HepG2 (cell line): ENCODE measurements at regions not wholly inside any gene's neighbourhood (a gene's known extent, or its start where the extent isn't known, plus 50 kb on each side); places are given as distances from the start of the nearest gene placed in this dataset.

Experiments used
- CC2D1A ChIP-seq: sonication (generic); formaldehyde crosslinking; IDR thresholded peaks from 2 replicates; pipeline ENCODE4 v1.8.1; 2023; ENCODE audit warnings: mild to moderate bottlenecking, missing genetic modification reagents
- HCFC1 ChIP-seq: fragments of 150-350 bp; IDR thresholded peaks from 2 replicates; pipeline ENCODE4 v1.6.1; 2014; ENCODE audit warnings: low read depth, low read length
- HOXA9 ChIP-seq: sonication (generic); formaldehyde crosslinking; IDR thresholded peaks from 2 replicates; pipeline ENCODE4 v1.8.1; 2022; ENCODE audit warnings: missing genetic modification reagents, mild to moderate bottlenecking, moderate library complexity, borderline replicate concordance
- IRF2 ChIP-seq: IDR thresholded peaks from 2 replicates; pipeline ENCODE4 v1.6.1; 2018; ENCODE audit warnings: missing genetic modification reagents, missing compliant biosample characterization
- NCOA2 ChIP-seq: sonication (generic); formaldehyde crosslinking; IDR thresholded peaks from 2 replicates; pipeline ENCODE4 v1.8.0; 2022; ENCODE audit warnings: inconsistent platforms
- STAT5B ChIP-seq: sonication (generic); formaldehyde crosslinking; IDR thresholded peaks from 2 replicates; pipeline ENCODE4 v1.4.0; 2020; ENCODE audit warnings: missing genetic modification reagents
- TCF7L2 ChIP-seq: IDR thresholded peaks from 2 replicates; pipeline ENCODE4 v1.6.1; 2011; ENCODE audit warnings: mild to moderate bottlenecking, low read depth, low read length, moderate library complexity
- TEAD3 ChIP-seq: optimal IDR thresholded peaks from 2 replicates; pipeline ENCODE3; 2016; ENCODE audit warnings: borderline replicate concordance
- ZNF12 ChIP-seq: sonication (generic); formaldehyde crosslinking; IDR thresholded peaks from 2 replicates; pipeline ENCODE4 v1.5.0; 2020; ENCODE audit warnings: missing genetic modification reagents
- ZNF180 ChIP-seq: sonication (generic); formaldehyde crosslinking; IDR thresholded peaks from 2 replicates; pipeline ENCODE4 v1.4.0; 2020; ENCODE audit warnings: low read depth, missing genetic modification reagents, borderline replicate concordance
- TF ChIP-seq, protein P1 (sequence below): sonication (generic); formaldehyde crosslinking; IDR thresholded peaks from 2 replicates; pipeline ENCODE4 v1.4.0; 2020; ENCODE audit warnings: missing genetic modification reagents
- TF ChIP-seq, protein P2 (sequence below): sonication (generic); formaldehyde crosslinking; conservative IDR thresholded peaks from 2 replicates; pipeline ENCODE4 v1.5.0; 2020; ENCODE audit warnings: missing genetic modification reagents
- TF ChIP-seq, protein P3 (sequence below): sonication (generic); formaldehyde crosslinking; IDR thresholded peaks from 2 replicates; pipeline ENCODE4 v1.9.0; 2021; ENCODE audit warnings: missing genetic modification reagents, borderline replicate concordance
- TF ChIP-seq, protein P4 (sequence below): sonication (generic); formaldehyde crosslinking; IDR thresholded peaks from 2 replicates; pipeline ENCODE4 v1.4.0; 2020; ENCODE audit warnings: missing genetic modification reagents

DNA sequence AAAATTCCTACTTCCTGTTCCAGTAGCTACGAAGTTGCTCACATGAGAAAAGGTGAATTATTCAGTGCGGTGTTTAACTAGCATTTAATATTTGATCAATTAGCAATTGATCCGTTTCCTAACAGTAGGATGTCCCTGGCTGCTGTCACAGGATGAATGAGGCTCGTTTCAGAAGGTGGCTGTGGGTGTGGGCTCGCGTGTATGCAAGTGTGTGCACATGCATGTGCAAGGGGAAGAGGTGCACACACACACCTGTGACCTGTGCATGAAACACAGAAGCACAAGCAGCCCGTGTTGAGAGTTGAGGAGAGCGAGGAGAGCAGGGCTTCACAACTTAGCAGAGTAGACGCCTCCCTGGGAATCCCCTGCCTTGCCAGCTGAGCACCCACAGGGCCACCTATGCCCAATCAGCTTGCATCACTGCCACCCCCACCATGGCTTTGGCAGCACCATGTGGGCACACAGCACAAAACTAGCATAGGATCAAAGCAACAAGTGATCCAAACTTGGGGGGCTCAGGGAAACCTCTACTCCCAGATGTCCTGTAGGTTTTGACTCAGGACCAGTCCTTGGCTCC is 107.2 kb downstream of the C5orf15 start:
- TF ChIP-seq NCOA2 (no peak), ZNF180 (CRISPR knock-in tag) (no peak), ZNF12 (no peak), TCF7L2 (no peak), CC2D1A (no peak), IRF2 (CRISPR knock-in tag) (no peak), STAT5B (no peak), HCFC1 (no peak), TEAD3 (no peak), HOXA9 (CRISPR knock-in tag) (no peak)
- TF ChIP-seq, protein P1, sequence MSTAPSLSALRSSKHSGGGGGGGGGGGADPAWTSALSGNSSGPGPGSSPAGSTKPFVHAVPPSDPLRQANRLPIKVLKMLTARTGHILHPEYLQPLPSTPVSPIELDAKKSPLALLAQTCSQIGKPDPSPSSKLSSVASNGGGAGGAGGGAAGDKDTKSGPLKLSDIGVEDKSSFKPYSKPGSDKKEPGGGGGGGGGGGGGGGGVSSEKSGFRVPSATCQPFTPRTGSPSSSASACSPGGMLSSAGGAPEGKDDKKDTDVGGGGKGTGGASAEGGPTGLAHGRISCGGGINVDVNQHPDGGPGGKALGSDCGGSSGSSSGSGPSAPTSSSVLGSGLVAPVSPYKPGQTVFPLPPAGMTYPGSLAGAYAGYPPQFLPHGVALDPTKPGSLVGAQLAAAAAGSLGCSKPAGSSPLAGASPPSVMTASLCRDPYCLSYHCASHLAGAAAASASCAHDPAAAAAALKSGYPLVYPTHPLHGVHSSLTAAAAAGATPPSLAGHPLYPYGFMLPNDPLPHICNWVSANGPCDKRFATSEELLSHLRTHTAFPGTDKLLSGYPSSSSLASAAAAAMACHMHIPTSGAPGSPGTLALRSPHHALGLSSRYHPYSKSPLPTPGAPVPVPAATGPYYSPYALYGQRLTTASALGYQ (CRISPR knock-in tag): no peak
- TF ChIP-seq, protein P2, sequence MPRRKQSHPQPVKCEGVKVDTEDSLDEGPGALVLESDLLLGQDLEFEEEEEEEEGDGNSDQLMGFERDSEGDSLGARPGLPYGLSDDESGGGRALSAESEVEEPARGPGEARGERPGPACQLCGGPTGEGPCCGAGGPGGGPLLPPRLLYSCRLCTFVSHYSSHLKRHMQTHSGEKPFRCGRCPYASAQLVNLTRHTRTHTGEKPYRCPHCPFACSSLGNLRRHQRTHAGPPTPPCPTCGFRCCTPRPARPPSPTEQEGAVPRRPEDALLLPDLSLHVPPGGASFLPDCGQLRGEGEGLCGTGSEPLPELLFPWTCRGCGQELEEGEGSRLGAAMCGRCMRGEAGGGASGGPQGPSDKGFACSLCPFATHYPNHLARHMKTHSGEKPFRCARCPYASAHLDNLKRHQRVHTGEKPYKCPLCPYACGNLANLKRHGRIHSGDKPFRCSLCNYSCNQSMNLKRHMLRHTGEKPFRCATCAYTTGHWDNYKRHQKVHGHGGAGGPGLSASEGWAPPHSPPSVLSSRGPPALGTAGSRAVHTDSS (CRISPR knock-in tag): no peak
- TF ChIP-seq, protein P3, sequence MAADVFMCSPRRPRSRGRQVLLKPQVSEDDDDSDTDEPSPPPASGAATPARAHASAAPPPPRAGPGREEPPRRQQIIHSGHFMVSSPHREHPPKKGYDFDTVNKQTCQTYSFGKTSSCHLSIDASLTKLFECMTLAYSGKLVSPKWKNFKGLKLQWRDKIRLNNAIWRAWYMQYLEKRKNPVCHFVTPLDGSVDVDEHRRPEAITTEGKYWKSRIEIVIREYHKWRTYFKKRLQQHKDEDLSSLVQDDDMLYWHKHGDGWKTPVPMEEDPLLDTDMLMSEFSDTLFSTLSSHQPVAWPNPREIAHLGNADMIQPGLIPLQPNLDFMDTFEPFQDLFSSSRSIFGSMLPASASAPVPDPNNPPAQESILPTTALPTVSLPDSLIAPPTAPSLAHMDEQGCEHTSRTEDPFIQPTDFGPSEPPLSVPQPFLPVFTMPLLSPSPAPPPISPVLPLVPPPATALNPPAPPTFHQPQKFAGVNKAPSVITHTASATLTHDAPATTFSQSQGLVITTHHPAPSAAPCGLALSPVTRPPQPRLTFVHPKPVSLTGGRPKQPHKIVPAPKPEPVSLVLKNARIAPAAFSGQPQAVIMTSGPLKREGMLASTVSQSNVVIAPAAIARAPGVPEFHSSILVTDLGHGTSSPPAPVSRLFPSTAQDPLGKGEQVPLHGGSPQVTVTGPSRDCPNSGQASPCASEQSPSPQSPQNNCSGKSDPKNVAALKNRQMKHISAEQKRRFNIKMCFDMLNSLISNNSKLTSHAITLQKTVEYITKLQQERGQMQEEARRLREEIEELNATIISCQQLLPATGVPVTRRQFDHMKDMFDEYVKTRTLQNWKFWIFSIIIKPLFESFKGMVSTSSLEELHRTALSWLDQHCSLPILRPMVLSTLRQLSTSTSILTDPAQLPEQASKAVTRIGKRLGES (CRISPR knock-in tag): no peak
- TF ChIP-seq, protein P4, sequence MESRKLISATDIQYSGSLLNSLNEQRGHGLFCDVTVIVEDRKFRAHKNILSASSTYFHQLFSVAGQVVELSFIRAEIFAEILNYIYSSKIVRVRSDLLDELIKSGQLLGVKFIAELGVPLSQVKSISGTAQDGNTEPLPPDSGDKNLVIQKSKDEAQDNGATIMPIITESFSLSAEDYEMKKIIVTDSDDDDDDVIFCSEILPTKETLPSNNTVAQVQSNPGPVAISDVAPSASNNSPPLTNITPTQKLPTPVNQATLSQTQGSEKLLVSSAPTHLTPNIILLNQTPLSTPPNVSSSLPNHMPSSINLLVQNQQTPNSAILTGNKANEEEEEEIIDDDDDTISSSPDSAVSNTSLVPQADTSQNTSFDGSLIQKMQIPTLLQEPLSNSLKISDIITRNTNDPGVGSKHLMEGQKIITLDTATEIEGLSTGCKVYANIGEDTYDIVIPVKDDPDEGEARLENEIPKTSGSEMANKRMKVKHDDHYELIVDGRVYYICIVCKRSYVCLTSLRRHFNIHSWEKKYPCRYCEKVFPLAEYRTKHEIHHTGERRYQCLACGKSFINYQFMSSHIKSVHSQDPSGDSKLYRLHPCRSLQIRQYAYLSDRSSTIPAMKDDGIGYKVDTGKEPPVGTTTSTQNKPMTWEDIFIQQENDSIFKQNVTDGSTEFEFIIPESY (CRISPR knock-in tag): no peak
